ENCODE measurements at regions not wholly inside any gene's neighbourhood (a gene's known extent, or its start where the extent isn't known, plus 50 kb on each side); places are given as distances from the start of the nearest gene placed in this dataset.

GRCh38 chr4:138334346-138335016 is 92.3 kb upstream of the SLC7A11 start:
- TF ChIP-seq GATA2 (IDR thresholded peaks at IDR 0.05; ENCODE audit: low read depth, low read length) (no peak), GATA3 (IDR thresholded peaks at IDR 0.05; ENCODE audit: low read depth, low read length) (no peak)

All from SH-SY5Y (cell line).